NCI-H2081 (cell line): ENCODE measurements at regions not wholly inside any gene's neighbourhood (a gene's known extent, or its start where the extent isn't known, plus 50 kb on each side); places are given as distances from the start of the nearest gene placed in this dataset.
A peak's percentile ranks its signal among the peaks of the same experiment; 100 is the strongest.
"Not testable (repeated sequence)": the region's sequence is repeated elsewhere in the genome, so short reads cannot be mapped to it uniquely, and the experiment has no call there.

Source experiments
- DNase-seq, 2 experiments: peaks; one replicate each; lab custom pipeline; 2025; lab: John Stamatoyannopoulos, UW

DNA sequence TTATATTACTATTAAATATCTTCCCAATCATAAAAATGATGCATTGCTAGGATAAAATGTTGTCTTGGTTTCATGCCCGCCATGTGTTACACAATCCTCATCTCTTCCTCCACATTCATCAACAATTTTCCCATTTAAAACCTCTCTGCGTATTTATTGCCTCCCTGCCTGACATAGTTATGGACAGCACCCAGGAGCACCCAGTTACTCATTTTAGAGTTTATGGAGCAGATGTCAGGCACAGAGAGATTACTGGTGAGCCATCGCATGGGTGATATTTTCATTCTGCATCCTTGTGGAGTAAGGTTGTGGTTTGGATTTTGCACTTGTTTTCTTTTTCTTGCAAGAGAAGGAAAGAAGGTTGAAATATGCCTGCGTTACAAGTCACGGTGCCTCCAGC, 116.7 kb upstream of the NPAS2 start:
- DNase-seq, result no peak

DNA sequence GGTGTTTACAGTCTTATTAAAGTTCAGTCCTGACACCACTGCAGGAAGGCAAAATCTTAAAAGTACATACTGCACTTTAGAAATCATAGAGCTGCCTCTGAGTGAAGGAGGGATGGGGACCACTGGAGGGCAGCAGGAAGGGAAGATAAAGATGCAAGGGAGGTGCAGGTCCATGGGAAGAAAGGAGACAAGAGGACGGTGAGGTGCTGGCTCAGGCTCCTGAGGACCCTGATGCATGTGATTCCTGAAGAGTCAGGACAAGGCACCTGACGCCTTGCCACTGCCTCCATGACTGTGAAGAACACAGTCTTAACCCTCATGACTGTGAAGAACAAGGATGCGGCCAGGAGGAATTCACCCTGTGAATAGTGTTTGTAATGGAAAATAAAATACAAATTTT, 116.2 kb upstream of the NPAS2 start:
- DNase-seq, result no peak

DNA sequence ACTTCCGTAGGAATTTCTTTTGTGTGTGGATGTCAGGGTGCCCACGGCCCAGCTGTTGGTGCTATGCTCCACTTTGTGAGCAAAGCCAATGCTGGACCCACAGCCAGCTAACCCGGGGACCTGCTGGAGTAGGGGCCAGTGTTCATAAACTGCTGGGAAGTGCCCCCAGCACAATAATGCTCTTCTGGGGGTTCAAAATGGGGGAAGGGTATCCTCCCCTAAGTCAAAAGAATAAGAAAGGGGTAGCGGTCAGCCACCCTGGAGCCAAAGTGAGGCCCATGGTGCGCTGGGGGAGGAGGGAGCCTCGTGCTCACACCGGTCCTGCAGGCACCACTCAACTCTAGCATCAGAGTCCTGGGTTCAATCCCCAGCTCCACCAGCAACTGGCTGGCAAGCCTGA, 115.8 kb upstream of the NPAS2 start:
- DNase-seq, result no peak

DNA sequence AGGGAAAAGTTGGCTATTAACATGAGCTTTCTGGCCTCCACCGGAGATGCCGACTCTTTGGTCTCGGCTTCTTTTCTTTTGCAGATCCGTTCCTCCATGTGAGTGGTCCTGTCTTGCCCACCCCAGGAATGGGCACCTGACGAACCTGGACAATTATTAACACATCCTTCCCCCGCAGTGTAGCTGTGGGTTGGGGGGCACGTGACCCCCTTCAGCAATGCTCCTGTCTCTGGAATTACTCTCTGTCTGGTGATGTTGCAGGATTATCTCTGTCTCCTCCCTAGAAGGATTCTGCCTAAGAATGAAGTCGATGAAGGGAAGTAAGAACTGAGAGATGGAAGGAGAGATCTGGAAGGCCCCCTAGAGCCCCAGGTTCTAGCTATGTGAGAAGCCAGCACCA, 115.2 kb upstream of the NPAS2 start:
- DNase-seq, result no peak

DNA sequence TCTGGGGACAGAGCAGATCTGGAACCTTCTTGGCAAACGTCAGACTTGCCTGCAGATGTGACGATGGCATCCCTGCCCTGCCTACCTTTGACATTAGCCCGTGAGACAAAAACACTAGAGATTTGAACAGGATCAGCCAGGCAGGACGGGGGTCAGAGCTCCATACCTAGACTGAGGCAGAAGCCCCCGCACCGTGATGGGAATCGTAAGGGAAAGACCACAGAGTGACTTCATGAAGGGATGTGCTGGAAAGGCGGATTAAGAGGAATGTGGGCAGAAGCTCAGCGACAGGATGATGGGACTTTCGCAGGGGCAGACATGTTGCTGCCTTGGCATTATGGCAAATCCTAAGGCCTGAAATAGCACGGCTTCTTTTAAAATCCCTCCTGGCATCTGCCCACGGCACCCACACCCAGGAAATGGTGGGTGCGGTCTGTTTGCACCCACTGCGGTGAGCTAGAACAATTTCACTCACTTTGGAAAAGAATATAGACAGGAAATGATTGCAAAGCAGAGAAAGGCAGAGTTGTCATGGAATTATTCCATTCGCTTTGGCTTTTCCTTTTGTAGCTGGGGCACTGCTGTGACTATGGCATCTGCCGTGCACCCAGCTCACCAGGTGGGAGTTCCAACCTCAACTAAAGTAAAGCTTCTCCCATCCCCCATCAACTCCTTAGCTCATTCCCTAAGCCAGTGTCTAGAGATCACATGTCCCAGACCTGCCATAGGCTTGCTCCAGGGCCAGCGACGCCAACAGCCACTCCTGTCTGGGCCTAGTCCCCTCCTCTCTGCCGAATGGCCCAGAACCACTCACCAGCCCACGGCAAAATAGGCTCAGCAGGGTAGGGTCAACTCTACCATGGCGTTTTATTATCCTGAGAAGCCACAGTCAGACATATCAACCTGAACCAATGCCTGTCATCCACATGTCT, 112.7 kb upstream of the NPAS2 start:
- no peak for DNase-seq

DNA sequence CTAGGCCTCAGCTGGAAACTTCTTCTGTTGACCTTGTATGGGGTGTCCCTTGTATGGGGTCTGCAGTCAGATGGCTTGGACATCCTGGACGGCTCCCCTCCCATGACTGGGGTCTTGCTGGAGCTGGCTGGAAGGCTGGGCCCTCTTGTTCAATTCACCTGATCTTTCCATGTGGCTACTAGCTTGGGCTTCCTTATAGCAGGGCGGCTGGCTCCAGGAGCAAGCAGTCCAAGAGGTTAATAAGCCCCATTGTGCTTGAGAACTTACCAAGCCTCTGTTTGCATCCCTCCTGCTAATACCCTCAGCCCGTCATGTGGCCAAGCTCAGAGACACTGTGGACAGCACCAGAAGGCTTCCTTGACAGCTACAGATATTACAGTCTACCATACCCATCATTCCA, 111.6 kb upstream of the NPAS2 start:
- DNase-seq, result no peak

DNA sequence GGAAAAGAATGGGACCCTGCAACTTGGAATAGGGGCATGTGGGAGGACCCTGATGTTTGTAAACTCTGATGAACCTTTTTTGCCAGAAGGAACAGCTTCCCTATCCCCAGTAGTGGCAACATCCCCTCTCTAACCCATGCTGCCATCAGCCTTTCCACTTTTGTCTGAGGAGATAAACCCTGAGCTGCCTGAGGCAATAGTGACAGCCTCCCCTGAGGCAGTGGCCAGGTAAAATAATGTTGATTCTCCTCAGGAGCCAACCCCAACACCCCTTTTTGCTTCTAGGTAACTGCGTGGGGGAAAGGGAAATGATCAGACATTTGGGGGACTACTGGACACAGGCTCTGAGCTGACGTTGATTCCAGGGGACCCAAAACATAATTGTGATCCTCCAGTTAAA, 106.8 kb upstream of the NPAS2 start:
- no peak for DNase-seq

DNA sequence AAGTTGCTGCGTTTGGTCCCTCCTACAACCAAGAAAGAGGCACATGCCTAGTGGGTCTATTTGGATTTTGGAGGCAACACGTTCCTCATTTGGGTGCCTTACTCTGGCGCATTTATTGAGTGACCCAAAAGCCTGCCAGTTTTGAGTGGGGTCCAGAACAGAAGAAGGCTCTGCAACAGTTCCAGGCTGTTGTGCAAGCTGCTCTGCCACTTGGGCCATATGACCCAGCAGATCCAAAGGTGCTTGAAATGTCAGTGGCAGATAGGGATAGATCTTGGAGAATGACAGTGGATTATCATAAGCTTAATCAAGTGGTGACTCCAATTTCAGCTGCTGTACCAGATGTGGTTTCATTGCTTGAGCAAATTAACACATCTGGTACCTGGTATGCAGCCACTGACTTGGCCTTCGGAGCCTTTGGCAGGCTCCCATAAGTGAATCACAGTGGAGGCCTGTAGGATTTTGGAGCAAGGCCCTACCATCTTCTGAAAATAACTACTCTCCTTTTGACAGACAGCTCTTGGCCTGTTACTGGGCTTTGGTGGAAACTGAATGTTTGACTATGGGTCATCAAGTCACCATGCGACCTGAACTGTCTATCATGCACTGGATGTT, 105.4 kb upstream of the NPAS2 start:
- not testable (repeated sequence) for DNase-seq

DNA sequence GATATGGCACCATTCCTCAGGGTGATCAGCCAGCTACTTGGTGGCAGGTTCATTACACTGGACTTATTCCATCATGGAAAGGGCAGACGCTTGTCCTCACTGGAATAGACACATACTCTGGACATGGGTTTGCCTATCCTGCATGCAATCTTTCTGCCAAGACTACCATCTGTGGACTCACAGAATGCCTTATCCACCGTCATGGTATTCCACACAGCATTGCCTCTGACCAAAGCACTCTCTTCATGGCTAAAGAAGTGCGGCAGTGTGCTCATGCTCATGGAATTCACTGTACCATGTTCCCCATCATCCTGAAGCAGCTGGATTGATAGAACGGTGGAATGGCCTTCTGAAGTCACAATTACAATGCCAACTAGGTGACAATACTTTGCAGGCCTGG, 104.1 kb upstream of the NPAS2 start:
- not testable (repeated sequence) for DNase-seq

DNA sequence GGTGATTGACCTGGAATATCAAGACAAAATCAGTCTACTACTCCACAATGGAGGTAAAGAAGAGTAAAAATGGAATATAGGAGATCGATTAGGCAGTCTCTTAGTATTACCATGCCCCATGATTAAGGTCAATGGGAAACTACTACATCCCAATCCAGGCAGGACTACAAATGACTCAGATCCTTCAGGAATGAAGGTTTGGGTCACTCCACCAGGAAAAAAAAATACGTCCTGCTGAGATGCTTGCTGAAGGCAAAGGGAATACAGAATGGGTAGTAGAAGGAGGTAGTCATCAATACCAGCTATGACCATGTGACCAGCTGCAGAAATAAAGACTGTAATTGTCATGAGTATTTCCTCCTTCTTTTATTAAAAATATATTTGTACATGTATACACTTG, 103.4 kb upstream of the NPAS2 start:
- no peak for DNase-seq

DNA sequence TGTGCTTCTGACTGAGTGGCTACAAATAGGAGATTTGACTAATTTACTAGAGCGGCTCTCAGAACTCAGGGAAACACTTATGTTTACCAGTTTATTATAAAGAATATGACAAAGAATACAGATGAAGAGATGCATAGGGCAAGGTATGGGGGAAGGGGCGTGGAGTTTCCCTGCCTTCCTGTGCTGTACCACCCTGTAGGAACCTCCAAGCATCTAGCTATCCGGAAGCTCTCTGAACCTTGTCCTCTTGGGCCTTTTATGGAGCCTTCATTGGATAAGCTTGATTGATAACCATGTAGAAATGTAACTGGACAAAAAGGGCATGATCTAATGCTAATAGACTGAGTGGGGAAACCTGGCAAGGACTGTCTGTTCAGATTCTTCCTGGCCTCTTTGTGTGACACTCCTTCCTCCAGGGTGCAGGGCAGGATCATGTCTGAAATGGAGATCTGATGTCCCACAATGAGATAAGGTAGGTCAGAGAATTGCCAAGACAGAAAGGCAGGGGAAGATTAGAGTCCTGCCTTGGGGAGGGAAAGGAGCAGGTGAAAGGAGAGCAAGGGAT, 101.8 kb upstream of the NPAS2 start:
- DNase-seq, result no peak

DNA sequence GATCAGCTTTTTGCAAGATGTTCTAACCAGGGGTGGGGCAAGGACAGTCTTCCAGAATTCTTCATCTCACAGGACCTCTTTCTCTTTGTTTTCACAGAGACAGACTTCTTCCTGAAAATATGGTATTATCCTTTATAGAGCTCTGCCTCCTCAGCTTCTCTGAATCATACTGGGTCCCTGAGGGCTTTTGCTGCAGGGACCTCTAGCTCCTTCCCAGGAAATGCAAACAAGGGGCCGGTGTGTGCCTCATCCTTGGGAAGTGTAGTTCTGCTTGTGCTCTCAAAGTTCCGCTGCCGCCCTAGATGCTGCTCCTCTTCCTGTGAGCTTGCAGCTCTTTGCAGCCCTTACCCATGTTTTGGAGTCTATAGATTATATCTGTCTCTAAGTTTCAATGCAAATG, 99.5 kb upstream of the NPAS2 start:
- DNase-seq, result no peak

DNA sequence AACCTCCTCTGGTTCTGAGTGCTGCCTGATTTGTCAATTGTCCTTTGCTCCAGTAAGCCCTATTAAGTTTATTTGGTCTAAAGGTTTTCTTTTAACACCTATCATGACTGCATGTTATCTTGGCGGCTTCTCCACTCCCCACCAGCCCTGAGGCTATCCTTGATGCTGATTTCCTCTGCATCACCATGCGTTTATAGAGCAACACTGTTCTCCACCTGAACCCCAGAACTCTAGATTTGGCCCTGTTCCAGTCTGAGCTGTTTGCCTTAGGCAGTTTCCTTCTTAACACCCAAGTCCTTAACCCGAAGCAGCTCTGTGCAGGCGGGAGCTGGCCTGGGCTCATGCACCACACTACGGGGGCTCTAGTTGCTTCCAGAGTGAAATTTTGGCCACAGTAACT, 98.2 kb upstream of the NPAS2 start:
- DNase-seq, result no peak

DNA sequence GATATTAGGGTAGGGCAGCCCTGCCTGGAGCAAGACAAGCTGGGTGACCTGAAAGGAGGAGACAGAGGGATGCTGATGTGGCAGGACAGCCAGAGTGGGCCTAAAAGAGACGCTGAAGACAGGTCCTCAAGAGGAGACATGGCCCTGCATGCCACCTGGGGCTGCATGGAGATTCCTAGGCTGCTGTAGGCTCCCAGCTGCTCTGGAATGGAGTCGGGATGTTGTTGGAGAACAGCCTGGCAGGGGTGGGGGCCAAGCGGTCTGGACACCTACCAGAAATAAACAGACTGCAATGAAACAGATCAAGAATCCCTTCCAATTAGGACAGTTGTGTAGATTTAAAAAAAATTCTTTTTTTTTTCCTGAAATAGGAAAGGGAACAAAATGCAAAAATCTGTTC, 97.8 kb upstream of the NPAS2 start:
- DNase-seq, result no peak

DNA sequence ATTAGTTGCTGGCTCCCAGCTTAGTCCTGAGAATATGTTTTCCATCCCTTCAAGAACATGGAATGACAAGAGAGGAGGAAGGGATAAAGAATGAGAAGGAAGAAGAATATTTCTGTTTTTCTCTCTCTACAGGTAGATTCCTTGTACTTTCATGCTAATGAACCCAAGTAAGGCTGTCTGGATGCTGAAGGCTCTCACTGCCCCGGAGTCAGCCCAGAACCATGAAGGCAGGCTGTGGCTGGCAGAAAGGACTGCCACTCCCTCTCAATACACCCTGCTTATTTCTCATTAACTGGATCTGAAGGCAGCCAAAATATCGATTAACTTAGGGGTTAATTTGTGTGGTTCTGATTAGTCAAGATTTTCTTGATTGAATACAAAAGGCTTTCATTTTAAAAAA, 93.1 kb upstream of the NPAS2 start:
- DNase-seq, result no peak

DNA sequence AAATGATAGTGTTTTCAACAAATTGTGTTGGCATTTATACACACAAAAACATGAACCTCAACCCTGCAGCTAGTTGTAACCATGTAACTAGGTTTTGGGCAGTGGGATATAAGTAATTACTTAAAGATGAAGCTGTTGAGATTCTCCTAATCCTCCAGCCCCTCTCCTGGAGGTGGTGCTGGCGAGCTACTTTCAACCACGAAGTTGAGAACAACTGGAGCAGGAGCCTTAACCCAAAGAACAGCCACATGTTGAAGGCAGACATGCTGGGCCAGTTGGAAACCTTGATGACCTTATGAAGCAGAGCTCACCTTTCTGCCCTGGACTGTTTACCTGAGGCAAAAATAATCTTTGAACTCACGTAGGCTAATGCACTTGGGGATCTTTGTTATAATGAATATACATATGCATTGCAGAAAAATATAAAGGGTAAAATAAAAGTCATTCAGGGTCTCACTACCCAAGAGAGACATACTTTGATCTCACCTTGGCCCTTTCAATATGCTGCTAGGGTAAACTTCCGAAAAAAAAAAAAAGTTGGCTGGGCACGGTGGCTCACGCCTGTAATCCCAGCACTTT, 89.6 kb upstream of the NPAS2 start:
- DNase-seq, result peak in 1 of 2 experiments; percentile 15

DNA sequence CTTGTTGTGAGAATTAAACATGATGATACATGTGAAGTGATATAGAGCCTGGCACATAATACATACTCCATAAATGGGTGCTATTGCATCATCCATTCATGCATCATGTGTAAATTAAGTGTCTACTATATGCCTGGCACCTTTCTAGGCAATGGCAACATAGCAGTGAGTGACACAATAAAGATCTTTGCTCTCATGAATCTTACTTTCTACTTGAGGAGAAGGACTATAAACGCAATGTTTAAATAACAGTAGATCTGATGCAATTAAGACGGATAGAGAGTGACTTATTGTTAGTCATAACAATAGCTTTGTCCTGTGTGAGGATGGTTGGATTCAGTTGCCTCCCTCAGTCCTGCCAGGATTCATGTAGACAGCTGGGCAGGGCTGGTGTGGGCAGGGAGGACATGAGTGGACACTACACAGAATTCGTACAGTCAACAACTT, 88.4 kb upstream of the NPAS2 start:
- no peak for DNase-seq

DNA sequence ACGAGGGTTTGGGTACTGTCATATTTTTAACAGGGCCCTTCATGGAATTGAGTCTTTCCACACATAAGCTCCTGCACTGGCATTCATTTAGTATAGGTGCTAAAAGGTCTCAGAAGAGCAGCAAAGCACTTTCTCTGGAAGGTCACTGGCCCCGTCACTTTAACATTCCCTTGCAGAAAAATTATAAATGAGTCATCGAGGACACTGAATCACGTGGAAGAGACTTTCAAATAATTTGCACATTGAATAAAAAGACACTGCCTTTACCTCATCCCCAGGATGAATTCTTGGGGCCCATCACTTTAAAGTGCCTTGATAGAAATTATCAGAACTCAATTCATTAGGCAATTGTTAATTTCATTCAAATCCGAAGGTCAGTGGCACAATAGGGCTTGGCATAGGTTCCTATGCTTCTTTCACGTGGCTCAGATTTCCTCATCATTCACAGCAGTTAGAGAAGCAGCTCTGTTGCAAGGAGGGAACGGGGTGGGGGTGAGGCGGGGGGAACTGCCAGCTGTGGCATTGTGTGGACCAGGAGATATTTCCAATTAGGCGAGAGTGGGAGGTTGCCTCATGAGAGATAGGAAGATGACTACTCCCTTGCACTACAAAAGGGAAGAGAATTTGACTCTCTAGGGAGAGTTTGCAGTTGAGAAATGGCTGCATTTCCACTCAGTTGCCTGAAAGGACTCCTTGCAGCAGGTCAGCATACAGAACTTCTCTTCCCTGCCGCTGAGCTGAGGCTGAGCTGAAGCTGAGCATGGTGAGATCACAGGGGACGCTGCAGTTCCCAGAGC, 86.3 kb upstream of the NPAS2 start:
- DNase-seq, result no peak

DNA sequence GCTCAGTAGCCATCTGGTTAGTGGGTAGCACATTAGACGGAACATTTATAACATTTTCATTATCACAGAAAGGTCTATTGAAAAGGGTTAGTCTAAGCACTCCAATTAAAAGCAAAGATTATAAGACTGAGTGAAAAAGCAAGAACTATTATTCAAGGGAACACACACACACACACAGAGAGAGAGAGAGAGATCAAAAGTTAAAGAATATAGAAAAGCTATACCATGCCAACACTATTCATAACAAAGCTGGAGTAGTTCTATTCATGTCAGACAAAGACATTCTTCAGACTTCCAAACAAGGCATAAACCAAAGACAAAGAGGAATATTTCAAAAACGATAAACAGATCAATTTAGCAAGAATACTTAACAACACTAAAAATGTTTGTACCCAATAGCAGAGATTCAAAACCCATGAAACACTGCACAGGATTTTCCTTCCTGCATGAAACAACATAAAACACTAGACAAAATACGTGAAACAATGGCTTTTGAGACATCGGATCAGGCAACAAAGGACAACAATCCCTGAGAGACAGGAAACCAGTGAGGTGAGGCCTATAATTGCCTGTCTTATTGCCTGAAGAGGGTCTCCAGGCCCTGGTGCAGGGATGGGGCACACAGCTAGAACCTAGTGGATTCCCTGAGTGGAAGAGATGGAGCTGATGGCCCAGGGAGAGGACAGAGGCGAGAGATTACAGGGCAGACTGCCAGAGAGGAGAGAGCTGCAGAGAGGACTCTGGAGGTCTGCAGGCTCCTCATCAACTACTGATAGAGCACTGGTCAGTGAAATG, 83.6 kb upstream of the NPAS2 start:
- DNase-seq, result no peak

DNA sequence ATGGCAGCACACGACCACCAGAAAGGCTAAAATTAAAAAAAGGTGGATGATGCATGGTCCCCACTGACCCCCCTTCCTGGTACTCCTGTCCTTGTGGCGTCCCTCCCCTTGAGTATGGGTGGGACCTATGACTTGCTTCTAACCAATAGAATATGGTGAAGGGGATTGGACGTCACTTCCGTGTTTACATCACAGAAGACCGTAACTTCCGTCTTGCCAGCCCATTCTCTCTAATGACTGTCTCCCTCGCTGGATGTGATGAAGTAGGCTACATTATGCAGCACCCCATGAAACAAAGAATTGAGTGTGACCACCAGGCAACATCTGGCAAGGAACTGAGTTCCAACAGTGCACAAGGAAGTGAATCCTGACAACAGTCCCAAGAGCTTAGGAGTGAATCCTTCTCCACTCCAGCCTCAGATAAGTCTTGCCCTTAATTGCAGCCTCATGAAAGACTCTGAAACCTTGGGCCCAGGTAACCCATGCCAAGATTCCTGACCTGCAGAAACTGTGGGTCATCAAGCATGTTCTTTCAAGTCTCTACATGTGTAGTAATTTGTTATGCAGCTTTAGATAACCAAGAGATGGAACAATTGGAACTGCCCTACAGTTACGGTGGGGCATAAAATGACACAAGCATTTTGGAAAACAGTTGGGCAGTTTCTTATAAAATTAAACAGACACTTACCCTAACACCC, 80.1 kb upstream of the NPAS2 start:
- peak in 1 of 2 experiments; percentile 3 for DNase-seq

DNA sequence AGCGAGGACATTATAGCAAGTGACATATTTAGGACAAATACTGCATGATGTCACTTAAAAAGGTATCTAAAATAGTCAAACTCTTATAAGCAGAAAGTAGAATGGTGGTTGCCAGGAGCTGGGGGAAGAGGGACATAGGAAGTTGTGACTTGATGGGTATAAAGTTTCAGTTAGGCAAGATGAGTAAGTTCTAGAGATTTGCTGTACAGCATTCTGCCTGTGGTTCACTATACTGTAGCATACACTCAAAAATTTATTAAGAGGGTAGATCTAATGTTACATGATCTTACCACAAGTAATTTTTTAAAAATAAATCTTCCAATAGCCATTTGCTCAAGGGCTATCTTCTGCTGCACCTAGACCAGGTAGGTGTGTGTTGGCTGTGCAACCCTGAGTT, 78.1 kb upstream of the NPAS2 start:
- DNase-seq, result no peak
